ENCODE measurements at regions not wholly inside any gene's neighbourhood (a gene's known extent, or its start where the extent isn't known, plus 50 kb on each side); places are given as distances from the start of the nearest gene placed in this dataset.

DNA sequence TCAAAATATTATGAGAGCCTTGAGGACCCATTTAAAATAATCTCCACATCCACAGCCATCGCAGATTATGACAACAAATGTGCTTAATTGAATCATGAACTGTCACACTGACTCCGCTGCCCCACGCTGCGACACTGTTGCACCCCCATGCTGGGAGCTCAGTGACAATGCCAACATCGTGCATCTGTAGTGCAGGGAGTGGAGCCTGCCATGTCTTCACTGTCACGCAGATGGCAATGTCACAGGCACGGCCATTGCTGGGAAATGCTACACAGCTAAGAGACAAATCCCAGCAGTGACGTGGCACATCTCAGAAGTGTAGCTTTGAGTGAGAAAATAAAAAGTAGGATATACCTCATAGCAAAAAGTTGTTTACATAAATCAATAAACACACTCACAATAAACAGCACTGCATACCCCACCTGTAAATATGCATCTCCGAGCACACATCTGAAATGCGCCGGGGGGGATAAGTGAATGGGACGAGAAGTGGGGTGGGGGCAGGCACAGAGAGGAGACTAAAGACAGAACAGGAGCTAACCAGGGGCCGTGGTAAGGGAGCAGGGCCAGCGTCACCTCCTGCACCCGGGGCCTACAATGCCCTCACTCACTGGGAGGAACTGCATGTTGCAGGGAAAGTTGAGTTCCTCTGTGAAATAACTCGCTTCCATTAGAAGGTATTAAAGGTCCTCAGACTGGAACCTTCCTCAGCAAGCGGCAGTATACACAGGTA is 349.9 kb downstream of the THBS2 start:
- Mint-ChIP-seq H3K9me3 (no peaks in the 10 kb centered on the region), H3K27me3 (no peaks in the 10 kb centered on the region), H3K36me3 (no peaks in the 10 kb centered on the region), H3K4me3 (no peak overlapping the region), H3K4me1 (ENCODE audit: low read depth) (peaks cover 3% of the 10 kb centered on the region), H3K27ac (no peak overlapping the region)
- POLR2A ChIA-PET: no interaction called here
- CTCF ChIA-PET: no interaction called here
- no peak for DNase-seq
- intact Hi-C loops (cut with micrococcal nuclease): no loop called here

DNA sequence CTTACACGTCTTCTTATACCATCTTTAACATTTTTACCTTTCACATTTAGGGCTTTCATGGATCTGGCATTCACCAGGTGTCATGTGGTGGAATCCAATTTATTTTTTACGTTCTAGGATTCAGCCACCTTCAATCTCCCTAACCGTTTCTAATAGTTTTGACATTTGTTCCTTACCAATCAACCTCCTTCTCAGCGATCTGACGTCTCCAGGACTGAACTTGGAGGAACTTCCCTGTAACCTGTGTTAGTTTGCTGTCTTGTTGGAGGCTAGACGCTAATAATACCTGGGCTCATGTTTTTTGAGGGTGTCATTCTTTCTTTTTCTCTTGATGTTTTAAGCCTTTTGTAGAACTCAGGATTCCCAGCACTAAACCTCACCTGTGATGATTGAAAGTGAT is 351.6 kb downstream of the THBS2 start:
- Mint-ChIP-seq H3K27ac (no peak overlapping the region), H3K9me3 (no peaks in the 10 kb centered on the region), H3K4me1 (ENCODE audit: low read depth) (peaks cover 3% of the 10 kb centered on the region), H3K36me3 (no peaks in the 10 kb centered on the region), H3K27me3 (no peaks in the 10 kb centered on the region), H3K4me3 (no peak overlapping the region)
- intact Hi-C loops (cut with micrococcal nuclease): no loop called here
- ChIA-PET POLR2A (no interaction called here), CTCF (no interaction called here)
- no peak for DNase-seq

DNA sequence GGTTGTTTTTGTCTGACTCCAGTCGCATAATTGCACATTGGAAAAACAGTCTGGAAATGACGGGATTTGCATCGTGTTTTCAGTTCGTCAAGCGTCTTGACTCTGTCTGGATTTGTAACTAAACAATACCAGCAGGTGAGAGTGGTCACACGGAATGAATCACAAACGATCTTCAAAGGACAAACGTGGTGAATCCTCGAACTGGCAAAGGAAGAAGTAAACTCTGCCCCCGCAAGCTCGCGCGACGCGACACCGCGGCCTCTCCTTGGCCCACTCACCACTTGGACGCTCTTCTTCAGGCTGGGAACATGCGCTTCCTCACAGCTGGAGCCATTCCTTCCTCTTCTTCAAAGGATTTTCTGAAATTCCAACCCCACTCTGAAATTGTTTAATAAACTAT is 352.6 kb downstream of the THBS2 start:
- Mint-ChIP-seq H3K9me3 (no peaks in the 10 kb centered on the region), H3K4me3 (no peak overlapping the region), H3K4me1 (ENCODE audit: low read depth) (peaks cover 4% of the 10 kb centered on the region), H3K27ac (no peak overlapping the region), H3K27me3 (no peaks in the 10 kb centered on the region), H3K36me3 (no peaks in the 10 kb centered on the region)
- ChIA-PET CTCF (interaction anchor here (1.0 kb wide), 1 partner anchor 8 kb away, joined by 3 read pairs; no protein-coding TSS in a partner anchor), POLR2A (no interaction called here)
- DNase-seq: no peak
- intact Hi-C loops (cut with micrococcal nuclease): no loop called here

DNA sequence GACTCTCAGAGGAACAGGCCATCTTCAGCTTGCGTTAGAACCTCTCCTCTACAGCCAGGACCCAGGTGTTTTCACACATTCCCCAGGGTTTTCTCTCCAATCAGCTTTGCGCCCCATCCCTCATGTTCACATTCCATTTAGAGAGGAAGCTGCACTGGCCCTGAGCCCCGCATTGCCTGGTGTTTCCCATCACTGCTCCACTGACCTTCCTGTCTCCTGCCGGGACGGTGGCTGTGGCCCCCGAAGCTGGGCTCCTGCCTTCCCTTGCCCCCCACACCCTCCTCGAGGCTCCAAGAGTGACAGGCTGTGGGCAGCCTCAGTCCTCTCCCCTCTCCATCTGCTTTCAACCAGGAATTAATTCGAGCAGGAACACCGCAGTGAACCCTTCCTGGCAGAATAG is 357.3 kb downstream of the THBS2 start:
- no peaks in the 10 kb centered on the region for H3K36me3 Mint-ChIP-seq
- POLR2A ChIA-PET: no interaction called here
- no peak for DNase-seq
- no peaks in the 10 kb centered on the region for H3K27me3 Mint-ChIP-seq
- CTCF ChIA-PET: interaction anchor here (1.1 kb wide), 1 partner anchor 17 kb away, joined by 3 read pairs; no protein-coding TSS in a partner anchor
- peaks cover 15% of the 10 kb centered on the region for H3K4me1 Mint-ChIP-seq (ENCODE audit: low read depth)
- no peak overlapping the region for H3K27ac Mint-ChIP-seq
- no peak overlapping the region for H3K4me3 Mint-ChIP-seq
- intact Hi-C loops (cut with micrococcal nuclease): loop anchor here (10.0 kb wide), 2 partner anchors 808 to 1628 kb away; partner anchors contain the start of genes C6orf120 and WDR27
- H3K9me3 Mint-ChIP-seq: no peaks in the 10 kb centered on the region

DNA sequence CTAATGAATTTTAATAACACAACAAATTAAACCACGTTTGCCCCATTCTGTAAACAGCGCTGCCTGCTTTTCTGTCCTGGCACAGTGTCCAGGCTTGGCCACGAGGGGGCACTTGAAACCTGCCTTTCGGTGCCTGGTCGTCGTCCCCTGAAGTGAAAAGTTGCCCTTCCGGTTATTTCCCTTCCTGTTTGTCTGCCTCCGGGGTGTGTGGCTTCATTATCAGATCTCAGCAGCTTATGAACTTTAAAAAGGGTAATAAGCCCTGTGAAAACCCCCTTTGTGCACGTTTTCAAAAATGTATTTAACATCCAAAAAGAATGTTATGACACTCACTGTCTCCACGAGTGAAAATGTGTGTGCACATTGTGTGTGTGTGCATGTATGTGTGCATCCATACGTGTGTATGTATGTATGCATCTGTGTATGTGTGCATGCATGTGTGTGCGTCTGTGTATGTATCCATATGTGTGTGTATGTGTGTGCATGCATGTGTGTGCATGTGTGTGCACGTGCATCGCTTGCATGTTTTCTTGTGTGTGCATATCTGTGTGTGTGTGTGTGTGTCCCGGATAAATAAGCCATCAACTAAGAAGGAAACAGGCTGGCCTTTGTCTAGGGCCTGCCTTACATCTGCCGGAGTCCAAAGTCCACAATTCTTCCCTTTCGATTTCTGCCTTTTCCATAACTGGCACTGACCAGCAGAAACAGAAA is 358.4 kb downstream of the THBS2 start:
- ChIA-PET POLR2A (no interaction called here), CTCF (interaction anchor here (0.7 kb wide), 1 partner anchor 64 kb away, joined by 3 read pairs; no protein-coding TSS in a partner anchor)
- H3K27me3 Mint-ChIP-seq: no peaks in the 10 kb centered on the region

DNA sequence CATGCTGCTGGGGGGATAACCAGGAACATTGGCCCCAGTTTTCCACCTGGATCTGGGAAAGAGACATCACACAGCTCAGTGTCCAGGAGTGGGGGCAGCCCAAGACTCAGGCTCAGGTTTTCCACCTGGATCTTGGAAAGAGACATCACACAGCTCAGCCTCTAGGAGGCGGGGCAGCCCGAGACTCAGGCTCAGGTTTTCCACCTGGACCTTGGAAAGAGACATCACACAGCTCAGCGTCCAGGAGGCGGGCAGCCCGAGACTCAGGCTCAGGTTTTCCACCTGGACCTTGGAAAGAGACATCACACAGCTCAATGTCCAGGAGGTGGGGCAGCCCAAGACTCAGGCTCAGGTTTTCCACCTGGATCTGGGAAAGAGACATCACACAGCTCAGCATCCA is 361.6 kb downstream of the THBS2 start:
- H3K4me3 Mint-ChIP-seq: no peak overlapping the region
- no peaks in the 10 kb centered on the region for H3K27me3 Mint-ChIP-seq
- POLR2A ChIA-PET: no interaction called here
- intact Hi-C loops (cut with micrococcal nuclease): loop anchor here (10.0 kb wide), 2 partner anchors 813 to 1633 kb away; partner anchors contain the start of genes C6orf120 and WDR27
- H3K27ac Mint-ChIP-seq: no peak overlapping the region
- no peaks in the 10 kb centered on the region for H3K9me3 Mint-ChIP-seq
- H3K36me3 Mint-ChIP-seq: no peaks in the 10 kb centered on the region
- no peak for DNase-seq
- CTCF ChIA-PET: interaction anchor here (1.3 kb wide), 1 partner anchor 9 kb away, joined by 3 read pairs; no protein-coding TSS in a partner anchor
- H3K4me1 Mint-ChIP-seq (ENCODE audit: low read depth): peaks cover 15% of the 10 kb centered on the region

More for the DNA sequence above, 358.4 kb downstream of the THBS2 start:
- intact Hi-C loops (cut with micrococcal nuclease): loop anchor here (10.0 kb wide), 2 partner anchors 810 to 1630 kb away; partner anchors contain the start of genes C6orf120 and WDR27
- peak; percentile 87 for DNase-seq
- Mint-ChIP-seq H3K27ac (peak overlapping the region; percentile 68), H3K4me3 (peak overlapping the region; percentile 30), H3K9me3 (no peaks in the 10 kb centered on the region), H3K4me1 (ENCODE audit: low read depth) (peaks cover 15% of the 10 kb centered on the region), H3K36me3 (no peaks in the 10 kb centered on the region)

DNA sequence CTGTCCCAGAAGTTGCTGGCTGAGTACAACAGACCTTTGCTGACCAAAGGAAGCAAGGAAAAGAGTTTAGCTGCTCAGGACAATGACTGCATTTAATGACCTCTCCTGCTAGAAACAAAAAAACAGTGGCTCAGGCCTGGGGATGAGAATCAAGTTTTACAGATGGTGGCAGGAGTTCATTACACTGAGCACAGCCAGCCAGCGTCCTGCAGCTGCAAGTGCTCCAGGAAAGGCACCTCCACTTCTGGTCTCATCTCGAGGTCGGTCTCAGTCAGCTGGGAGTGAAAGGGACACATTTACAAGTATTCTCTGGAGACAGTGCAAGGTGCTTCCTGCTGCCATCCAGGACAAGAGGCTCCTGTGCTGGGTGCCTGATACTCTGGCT is 362.7 kb downstream of the THBS2 start:
- H3K27ac Mint-ChIP-seq: no peak overlapping the region
- ChIA-PET POLR2A (no interaction called here), CTCF (no interaction called here)
- no peak for DNase-seq
- no peaks in the 10 kb centered on the region for H3K9me3 Mint-ChIP-seq
- H3K4me3 Mint-ChIP-seq: no peak overlapping the region
- intact Hi-C loops (cut with micrococcal nuclease): loop anchor here (10.0 kb wide), 2 partner anchors 814 to 1634 kb away; partner anchors contain the start of genes C6orf120 and WDR27
- peaks cover 13% of the 10 kb centered on the region for H3K4me1 Mint-ChIP-seq (ENCODE audit: low read depth)
- no peaks in the 10 kb centered on the region for H3K27me3 Mint-ChIP-seq
- no peaks in the 10 kb centered on the region for H3K36me3 Mint-ChIP-seq

DNA sequence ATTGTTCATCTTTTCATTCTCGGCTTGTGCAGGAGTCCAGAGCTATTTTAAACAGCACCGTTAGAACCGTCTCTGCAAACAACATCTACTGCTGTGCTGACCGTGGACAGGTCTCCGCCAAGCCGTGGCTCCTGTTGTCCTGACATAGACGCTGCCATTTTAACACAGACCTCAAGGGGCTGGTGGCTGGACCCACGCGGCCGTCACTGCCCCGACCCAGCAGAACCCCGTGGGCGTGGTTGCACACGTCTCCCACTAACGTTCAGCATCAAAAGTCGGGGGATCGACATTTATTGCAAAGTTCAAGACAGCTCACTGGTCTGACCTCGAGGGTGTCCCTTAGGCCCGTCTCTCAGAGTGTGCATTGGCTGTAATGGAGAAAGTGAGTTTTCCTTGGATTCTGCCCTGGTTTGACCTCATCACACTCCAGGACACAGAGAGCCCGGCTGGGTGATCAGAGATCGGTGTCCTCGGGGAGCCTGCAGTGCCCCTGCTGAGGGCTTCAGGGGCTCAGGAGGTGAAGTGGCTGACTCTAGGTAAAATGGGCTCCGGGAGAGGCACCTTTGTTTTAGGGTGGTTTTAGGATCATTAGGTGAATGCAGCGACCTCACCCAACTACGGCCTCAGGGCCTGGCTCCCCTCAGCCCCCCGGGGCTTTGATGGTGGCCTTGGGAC is 363.2 kb downstream of the THBS2 start:
- no peaks in the 10 kb centered on the region for H3K9me3 Mint-ChIP-seq
- CTCF ChIA-PET: no interaction called here
- intact Hi-C loops (cut with micrococcal nuclease): loop anchor here (10.0 kb wide), 2 partner anchors 814 to 1634 kb away; partner anchors contain the start of genes C6orf120 and WDR27
- H3K4me3 Mint-ChIP-seq: no peak overlapping the region
- POLR2A ChIA-PET: no interaction called here
- H3K4me1 Mint-ChIP-seq (ENCODE audit: low read depth): peaks cover 7% of the 10 kb centered on the region
- H3K36me3 Mint-ChIP-seq: no peaks in the 10 kb centered on the region
- no peak for DNase-seq
- no peak overlapping the region for H3K27ac Mint-ChIP-seq
- H3K27me3 Mint-ChIP-seq: no peaks in the 10 kb centered on the region

DNA sequence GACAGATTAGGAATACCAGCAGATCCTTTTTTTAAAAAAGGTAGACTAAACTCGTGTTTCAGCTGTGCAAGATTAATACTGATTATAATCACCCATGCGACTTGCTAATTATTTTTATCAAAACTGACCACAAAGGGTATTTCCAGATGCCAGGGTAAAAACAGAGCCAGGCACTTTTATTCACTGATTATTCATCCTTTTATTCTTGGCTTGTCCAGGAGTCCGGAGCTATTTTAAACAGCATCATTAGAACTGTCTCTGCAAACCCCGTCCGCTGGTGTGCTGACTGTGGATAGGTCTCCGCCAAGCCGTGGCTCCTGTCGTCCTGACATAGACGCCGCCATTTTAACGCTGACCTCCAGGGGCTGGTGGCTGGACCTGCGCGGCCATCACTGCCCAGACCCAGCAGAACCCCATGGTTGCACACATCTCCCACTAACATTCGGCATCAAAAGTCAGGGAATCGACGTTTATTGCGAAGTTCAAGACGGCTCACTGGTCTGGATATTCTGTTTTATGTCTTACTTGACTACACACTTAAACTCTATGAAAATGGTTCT is 364.8 kb downstream of the THBS2 start:
- H3K36me3 Mint-ChIP-seq: no peaks in the 10 kb centered on the region
- intact Hi-C loops (cut with micrococcal nuclease): no loop called here
- ChIA-PET CTCF (interaction anchor here (0.5 to 1.1 kb wide), 2 partner anchors 10 to 300 kb away, joined by 3 to 4 read pairs; no protein-coding TSS in a partner anchor), POLR2A (no interaction called here)
- no peak overlapping the region for H3K27ac Mint-ChIP-seq
- DNase-seq: no peak
- no peaks in the 10 kb centered on the region for H3K9me3 Mint-ChIP-seq
- peaks cover 7% of the 10 kb centered on the region for H3K4me1 Mint-ChIP-seq (ENCODE audit: low read depth)
- no peak overlapping the region for H3K4me3 Mint-ChIP-seq
- H3K27me3 Mint-ChIP-seq: no peaks in the 10 kb centered on the region

DNA sequence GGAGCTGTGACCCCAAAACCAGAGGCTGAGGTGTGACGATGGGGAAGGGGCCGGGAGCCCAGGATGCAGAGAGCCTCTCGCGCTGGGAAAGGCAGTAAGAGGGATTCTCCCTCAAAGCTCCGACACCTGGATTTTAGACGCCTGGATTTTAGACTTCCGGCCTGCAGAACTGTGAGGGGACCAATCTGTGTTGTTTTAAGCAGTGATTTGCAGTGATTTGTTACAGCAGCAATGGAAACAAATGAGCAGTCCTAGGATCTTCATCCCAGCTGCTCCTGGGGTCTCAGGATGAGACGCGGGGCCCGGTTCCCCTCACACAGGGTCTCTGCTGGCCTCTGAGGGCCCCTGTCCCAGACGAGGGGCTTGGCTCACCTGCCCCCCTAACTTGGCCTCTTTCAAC is 365.5 kb downstream of the THBS2 start:
- ChIA-PET CTCF (interaction anchor here (0.5 to 1.1 kb wide), 3 partner anchors 10 to 804 kb away, joined by 3 to 4 read pairs (median 3); no protein-coding TSS in a partner anchor), POLR2A (no interaction called here)
- Mint-ChIP-seq H3K4me3 (no peak overlapping the region), H3K27me3 (no peaks in the 10 kb centered on the region), H3K9me3 (no peaks in the 10 kb centered on the region), H3K36me3 (no peaks in the 10 kb centered on the region), H3K4me1 (ENCODE audit: low read depth) (peaks cover 12% of the 10 kb centered on the region), H3K27ac (no peak overlapping the region)
- DNase-seq: no peak
- intact Hi-C loops (cut with micrococcal nuclease): no loop called here

DNA sequence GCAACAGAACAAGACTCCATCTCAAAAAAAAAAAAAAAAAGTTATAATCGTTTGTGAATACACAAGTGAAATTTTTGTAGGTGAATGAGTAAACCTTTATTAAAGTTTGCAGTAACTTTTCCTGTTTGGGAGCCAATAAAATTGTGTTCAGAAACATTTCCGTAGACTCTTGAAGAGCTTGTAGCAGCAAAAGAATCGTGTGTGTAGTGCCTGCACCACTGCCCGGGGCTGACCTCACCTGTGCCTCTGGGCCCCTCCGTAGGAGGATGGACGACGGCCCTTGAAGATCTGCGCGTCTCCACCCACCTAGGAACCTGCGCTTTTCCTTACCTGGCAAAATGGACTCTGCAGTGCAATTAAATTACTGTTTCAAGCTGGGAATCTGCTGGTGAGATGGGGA is 366.0 kb downstream of the THBS2 start:
- POLR2A ChIA-PET: no interaction called here
- Mint-ChIP-seq H3K4me1 (ENCODE audit: low read depth) (peaks cover 12% of the 10 kb centered on the region), H3K4me3 (no peak overlapping the region), H3K27ac (no peak overlapping the region), H3K36me3 (no peaks in the 10 kb centered on the region), H3K9me3 (no peaks in the 10 kb centered on the region), H3K27me3 (no peaks in the 10 kb centered on the region)
- no peak for DNase-seq
- CTCF ChIA-PET: interaction anchor here (0.7 to 1.1 kb wide), 2 partner anchors 11 to 805 kb away, joined by 3 read pairs; no protein-coding TSS in a partner anchor
- intact Hi-C loops (cut with micrococcal nuclease): no loop called here

DNA sequence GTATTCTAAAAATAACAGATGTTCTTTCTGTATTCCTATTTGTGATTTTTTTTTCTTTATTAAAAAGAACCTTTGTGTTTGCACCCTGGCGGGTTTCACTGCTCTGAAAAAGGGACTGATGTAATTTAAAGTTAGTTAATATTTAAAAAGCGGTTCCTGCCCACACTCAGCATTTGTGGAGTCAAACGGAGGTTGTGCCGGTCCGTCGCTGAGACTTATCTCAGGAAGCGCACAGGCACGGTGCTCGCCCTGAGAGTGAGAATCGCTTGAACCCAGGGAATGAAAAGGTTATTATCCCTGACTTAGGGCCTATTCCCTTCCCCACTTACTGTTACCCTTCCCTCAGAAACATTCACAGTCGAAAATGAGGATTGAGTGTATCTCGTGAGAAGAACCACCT is 366.7 kb downstream of the THBS2 start:
- no peaks in the 10 kb centered on the region for H3K9me3 Mint-ChIP-seq
- no peak overlapping the region for H3K27ac Mint-ChIP-seq
- no peak overlapping the region for H3K4me3 Mint-ChIP-seq
- H3K36me3 Mint-ChIP-seq: no peaks in the 10 kb centered on the region
- H3K27me3 Mint-ChIP-seq: no peaks in the 10 kb centered on the region
- CTCF ChIA-PET: interaction anchor here (1.1 kb wide), 1 partner anchor 517 kb away, joined by 4 read pairs; no protein-coding TSS in a partner anchor
- no peak for DNase-seq
- intact Hi-C loops (cut with micrococcal nuclease): no loop called here
- H3K4me1 Mint-ChIP-seq (ENCODE audit: low read depth): peaks cover 12% of the 10 kb centered on the region
- POLR2A ChIA-PET: no interaction called here

Measured in activated CD4-positive, alpha-beta memory T cell treated with anti-CD3 and anti-CD28 coated beads for 36 hours (primary cell).